Esophagus muscularis mucosa (tissue), 4 donors: ENCODE measurements at regions not wholly inside any gene's neighbourhood (a gene's known extent, or its start where the extent isn't known, plus 50 kb on each side); places are given as distances from the start of the nearest gene placed in this dataset.

Source experiments
- DNase-seq: peaks from one replicate; pipeline ENCODE4 v3.0.0-alpha.2; 2017; ENCODE audit errors: extremely low spot score
- H3K27ac ChIP-seq, 4 donors: fragments of 200-600 bp; sonication (generic); replicated peaks in 1 of 4; 1 replicate in 3 of 4; 2 replicates in 1 of 4; pipeline ENCODE4 v1.5.1; 2016 to 2019; ENCODE audit warnings: mild to moderate bottlenecking in 1 of 4
- H3K27me3 ChIP-seq, 4 donors: fragments of 200-600 bp; sonication (generic); one replicate each; pipeline versions ENCODE4 v1.5.1 to v1.6.0; 2016 to 2019
- H3K36me3 ChIP-seq, 4 donors: fragments of 200-600 bp; sonication (generic); one replicate each; pipeline ENCODE4 v1.5.1; 2016 to 2019
- H3K4me1 ChIP-seq, 4 donors: fragments of 200-600 bp; sonication (generic); one replicate each; pipeline ENCODE4 v1.5.1; 2016 to 2019
- H3K4me3 ChIP-seq, 4 donors: fragments of 200-600 bp; sonication (generic); 1 replicate in 2 of 4; 2 replicates in 2 of 4; pipeline ENCODE4 v1.5.1; 2016 to 2019; ENCODE audit warnings: mild to moderate bottlenecking in 4 of 4, moderate library complexity in 1 of 4
- H3K9me3 ChIP-seq, 4 donors: fragments of 200-600 bp; sonication (generic); 1 replicate in 3 of 4; 2 replicates in 1 of 4; pipeline ENCODE4 v1.5.1; 2016 to 2019
- CTCF ChIP-seq, 3 experiments: fragments of 200-600 bp in 2 of 3; fragments of 450-650 bp in 1 of 3; sonication (generic) in 2 of 3; IDR thresholded peaks; one replicate each; pipeline ENCODE4 v1.5.1; 2017 to 2019; ENCODE audit warnings: antibody characterized with exemption in 3 of 3, mild to moderate bottlenecking in 2 of 3, moderate library complexity in 1 of 3
- EP300 ChIP-seq: sonication (generic); formaldehyde crosslinking; IDR thresholded peaks from one replicate; pipeline ENCODE4 v1.6.1; 2017; ENCODE audit warnings: antibody characterized with exemption
- POLR2A ChIP-seq: fragments of 450-650 bp; IDR thresholded peaks from one replicate; pipeline ENCODE4 v1.6.1; 2017; ENCODE audit warnings: antibody characterized with exemption, moderate library complexity, mild to moderate bottlenecking, low read depth
- POLR2AphosphoS5 ChIP-seq, 2 donors: sonication (generic); formaldehyde crosslinking; IDR thresholded peaks; one replicate each; pipeline ENCODE4 v1.6.1; 2017; ENCODE audit warnings: antibody characterized with exemption in 2 of 2
- whole genome bisulfite sequencing: methylation state at CpG from one replicate; pipeline ENCODE4 v1.1.5; 2018; 5-methylcytosine and 5-hydroxymethylcytosine counted together
- intact Hi-C: fragments of 100-400 bp; cut with DNase I; formaldehyde crosslinking; loops from one replicate; pipeline ENCODE4 v1.15.1; 2023

- 85% methylated on average over 9 of the region's 9 CpGs for WGBS
- intact Hi-C loops, result no loop called here
- TF ChIP-seq POLR2A, result no peak
- TF ChIP-seq POLR2AphosphoS5 (IDR thresholded peaks at IDR 0.05), result no peak
- no peak for TF ChIP-seq EP300
- TF ChIP-seq CTCF (IDR thresholded peaks at IDR 0.05), result no peak
- Histone ChIP-seq H3K9me3 (no peaks in the 10 kb centered on the region), H3K27me3 (peaks cover 0 to 79% (median 0%) of the 10 kb centered on the region in 4 donors), H3K4me1 (peaks cover 0 to 8% (median 2%) of the 10 kb centered on the region in 4 donors), H3K27ac (no peak overlapping the region), H3K36me3 (no peaks in the 10 kb centered on the region), H3K4me3 (no peak overlapping the region)
- DNase-seq, result no peak
These were observed 241.3 kb downstream of the RBFOX3 start for GRCh38 chr17:79369532-79369931.

GRCh38 chr17:79369001-79369400, 241.8 kb downstream of the RBFOX3 start:
- peaks cover 0 to 81% (median 0%) of the 10 kb centered on the region in 4 donors for H3K27me3 ChIP-seq

GRCh38 chr17:79368521-79368920, 242.3 kb downstream of the RBFOX3 start:
- Histone ChIP-seq H3K36me3 (no peaks in the 10 kb centered on the region), H3K27ac (no peak overlapping the region), H3K4me1 (peaks cover 0 to 8% (median 2%) of the 10 kb centered on the region in 4 donors), H3K27me3 (peaks cover 0 to 81% (median 0%) of the 10 kb centered on the region in 4 donors), H3K9me3 (no peaks in the 10 kb centered on the region), H3K4me3 (no peak overlapping the region)
- intact Hi-C loops, result no loop called here
- TF ChIP-seq POLR2AphosphoS5 (IDR thresholded peaks at IDR 0.05), result no peak
- no peak for TF ChIP-seq EP300
- no peak for TF ChIP-seq CTCF (IDR thresholded peaks at IDR 0.05)
- TF ChIP-seq POLR2A, result no peak
- DNase-seq, result no peak
- 96% methylated on average over 9 of the region's 9 CpGs for WGBS

More at GRCh38 chr17:79369001-79369400, 241.8 kb downstream of the RBFOX3 start:
- H3K9me3 ChIP-seq, result no peaks in the 10 kb centered on the region
- H3K4me3 ChIP-seq, result no peak overlapping the region
- H3K36me3 ChIP-seq, result no peaks in the 10 kb centered on the region
- intact Hi-C loops, result no loop called here
- no peak for TF ChIP-seq POLR2A
- no peak for TF ChIP-seq POLR2AphosphoS5 (IDR thresholded peaks at IDR 0.05)
- no peak for TF ChIP-seq CTCF (IDR thresholded peaks at IDR 0.05)
- TF ChIP-seq EP300, result no peak
- DNase-seq, result no peak
- no peak overlapping the region for H3K27ac ChIP-seq
- 77% methylated on average over 12 of the region's 14 CpGs for WGBS
- H3K4me1 ChIP-seq, result peaks cover 0 to 8% (median 2%) of the 10 kb centered on the region in 4 donors

GRCh38 chr17:79366988-79367571, 243.8 kb downstream of the RBFOX3 start:
- TF ChIP-seq EP300 (no peak), POLR2AphosphoS5 (IDR thresholded peaks at IDR 0.05) (no peak), POLR2A (no peak), CTCF (IDR thresholded peaks at IDR 0.05) (no peak)
- intact Hi-C loops, result no loop called here
- H3K27ac ChIP-seq, result no peak overlapping the region
- no peak for DNase-seq
- WGBS, result 67% methylated on average over 12 of the region's 12 CpGs
- peaks cover 0 to 81% (median 0%) of the 10 kb centered on the region in 4 donors for H3K27me3 ChIP-seq
- no peak overlapping the region for H3K4me3 ChIP-seq
- no peaks in the 10 kb centered on the region for H3K36me3 ChIP-seq
- H3K4me1 ChIP-seq, result peaks cover 0 to 15% (median 7%) of the 10 kb centered on the region in 4 donors
- no peaks in the 10 kb centered on the region for H3K9me3 ChIP-seq
